ENCODE measurements at regions not wholly inside any gene's neighbourhood (a gene's known extent, or its start where the extent isn't known, plus 50 kb on each side); places are given as distances from the start of the nearest gene placed in this dataset.

DNA sequence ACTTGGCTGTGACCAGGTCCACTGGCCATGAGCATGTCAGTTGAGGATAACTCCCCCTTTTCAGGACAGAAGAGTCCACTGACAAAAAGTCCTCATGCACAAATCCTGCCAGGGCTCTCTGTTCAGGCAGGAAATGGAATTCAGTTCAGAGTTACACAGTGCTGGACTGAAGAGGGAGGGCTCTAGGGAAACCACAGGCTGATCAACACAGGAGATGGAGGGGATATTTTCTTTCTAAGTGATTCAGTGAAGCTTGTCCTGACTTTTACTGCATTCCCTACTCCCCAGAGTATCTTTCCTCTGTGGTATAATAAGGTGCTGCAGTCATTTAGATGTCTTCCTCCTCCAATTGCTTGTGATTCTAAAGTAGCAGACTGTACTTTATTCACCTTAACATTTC lies 335.5 kb upstream of the IGFBP7 start:
- no peak overlapping the region for H2AFZ ChIP-seq (ENCODE audit: low read depth, low read length)
- no peaks in the 10 kb centered on the region for H3K9me2 ChIP-seq (ENCODE audit: insufficient read depth, low read length)
- no peaks in the 10 kb centered on the region for H3K27me3 ChIP-seq (ENCODE audit: insufficient read depth, low read depth, low read length)
- no peak overlapping the region for H3K4me3 ChIP-seq (ENCODE audit: low read length)
- no peak overlapping the region for H3K9ac ChIP-seq (ENCODE audit: low read length)
- H3K36me3 ChIP-seq (ENCODE audit: insufficient read depth, low read length), result no peaks in the 10 kb centered on the region
- no peaks in the 10 kb centered on the region for H3K9me3 ChIP-seq (ENCODE audit: low read length)
- H3K27ac ChIP-seq (ENCODE audit: low read length), result no peak overlapping the region
- TF ChIP-seq, protein P1, sequence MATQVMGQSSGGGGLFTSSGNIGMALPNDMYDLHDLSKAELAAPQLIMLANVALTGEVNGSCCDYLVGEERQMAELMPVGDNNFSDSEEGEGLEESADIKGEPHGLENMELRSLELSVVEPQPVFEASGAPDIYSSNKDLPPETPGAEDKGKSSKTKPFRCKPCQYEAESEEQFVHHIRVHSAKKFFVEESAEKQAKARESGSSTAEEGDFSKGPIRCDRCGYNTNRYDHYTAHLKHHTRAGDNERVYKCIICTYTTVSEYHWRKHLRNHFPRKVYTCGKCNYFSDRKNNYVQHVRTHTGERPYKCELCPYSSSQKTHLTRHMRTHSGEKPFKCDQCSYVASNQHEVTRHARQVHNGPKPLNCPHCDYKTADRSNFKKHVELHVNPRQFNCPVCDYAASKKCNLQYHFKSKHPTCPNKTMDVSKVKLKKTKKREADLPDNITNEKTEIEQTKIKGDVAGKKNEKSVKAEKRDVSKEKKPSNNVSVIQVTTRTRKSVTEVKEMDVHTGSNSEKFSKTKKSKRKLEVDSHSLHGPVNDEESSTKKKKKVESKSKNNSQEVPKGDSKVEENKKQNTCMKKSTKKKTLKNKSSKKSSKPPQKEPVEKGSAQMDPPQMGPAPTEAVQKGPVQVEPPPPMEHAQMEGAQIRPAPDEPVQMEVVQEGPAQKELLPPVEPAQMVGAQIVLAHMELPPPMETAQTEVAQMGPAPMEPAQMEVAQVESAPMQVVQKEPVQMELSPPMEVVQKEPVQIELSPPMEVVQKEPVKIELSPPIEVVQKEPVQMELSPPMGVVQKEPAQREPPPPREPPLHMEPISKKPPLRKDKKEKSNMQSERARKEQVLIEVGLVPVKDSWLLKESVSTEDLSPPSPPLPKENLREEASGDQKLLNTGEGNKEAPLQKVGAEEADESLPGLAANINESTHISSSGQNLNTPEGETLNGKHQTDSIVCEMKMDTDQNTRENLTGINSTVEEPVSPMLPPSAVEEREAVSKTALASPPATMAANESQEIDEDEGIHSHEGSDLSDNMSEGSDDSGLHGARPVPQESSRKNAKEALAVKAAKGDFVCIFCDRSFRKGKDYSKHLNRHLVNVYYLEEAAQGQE (IDR thresholded peaks at IDR 0.05; ENCODE audit: borderline replicate concordance), result no peak
- TF ChIP-seq MXI1 (conservative IDR thresholded peaks at IDR 0.05; ENCODE audit: poor library complexity, severe bottlenecking), result no peak
- no peak for TF ChIP-seq RAD21 (conservative IDR thresholded peaks at IDR 0.05)
- TF ChIP-seq EP300 (conservative IDR thresholded peaks at IDR 0.05; ENCODE audit: poor library complexity, severe bottlenecking), result no peak
- TF ChIP-seq TAF1 (IDR thresholded peaks at IDR 0.05; ENCODE audit: low read depth), result no peak
- TF ChIP-seq POLR2AphosphoS5 (IDR thresholded peaks at IDR 0.05), result no peak
- TF ChIP-seq, protein P2, sequence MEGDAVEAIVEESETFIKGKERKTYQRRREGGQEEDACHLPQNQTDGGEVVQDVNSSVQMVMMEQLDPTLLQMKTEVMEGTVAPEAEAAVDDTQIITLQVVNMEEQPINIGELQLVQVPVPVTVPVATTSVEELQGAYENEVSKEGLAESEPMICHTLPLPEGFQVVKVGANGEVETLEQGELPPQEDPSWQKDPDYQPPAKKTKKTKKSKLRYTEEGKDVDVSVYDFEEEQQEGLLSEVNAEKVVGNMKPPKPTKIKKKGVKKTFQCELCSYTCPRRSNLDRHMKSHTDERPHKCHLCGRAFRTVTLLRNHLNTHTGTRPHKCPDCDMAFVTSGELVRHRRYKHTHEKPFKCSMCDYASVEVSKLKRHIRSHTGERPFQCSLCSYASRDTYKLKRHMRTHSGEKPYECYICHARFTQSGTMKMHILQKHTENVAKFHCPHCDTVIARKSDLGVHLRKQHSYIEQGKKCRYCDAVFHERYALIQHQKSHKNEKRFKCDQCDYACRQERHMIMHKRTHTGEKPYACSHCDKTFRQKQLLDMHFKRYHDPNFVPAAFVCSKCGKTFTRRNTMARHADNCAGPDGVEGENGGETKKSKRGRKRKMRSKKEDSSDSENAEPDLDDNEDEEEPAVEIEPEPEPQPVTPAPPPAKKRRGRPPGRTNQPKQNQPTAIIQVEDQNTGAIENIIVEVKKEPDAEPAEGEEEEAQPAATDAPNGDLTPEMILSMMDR (IDR thresholded peaks at IDR 0.05; ENCODE audit: poor library complexity, severe bottlenecking), result no peak
- no peak for TF ChIP-seq SMC3 (conservative IDR thresholded peaks at IDR 0.05; ENCODE audit: poor library complexity)
- no peak for TF ChIP-seq EZH2 (IDR thresholded peaks at IDR 0.05; ENCODE audit: borderline replicate concordance, insufficient read depth, low read length, poor library complexity, severe bottlenecking)
- no peaks in the 10 kb centered on the region for H3K79me2 ChIP-seq (replicated peaks; ENCODE audit: insufficient read depth, low read length)
- no peak overlapping the region for H3K4me2 ChIP-seq (ENCODE audit: low read length)
- H3F3A ChIP-seq (ENCODE audit: insufficient read depth, low read length, poor library complexity, severe bottlenecking), result no peaks in the 10 kb centered on the region
- no peaks in the 10 kb centered on the region for H4K20me1 ChIP-seq (ENCODE audit: insufficient read depth)

DNA sequence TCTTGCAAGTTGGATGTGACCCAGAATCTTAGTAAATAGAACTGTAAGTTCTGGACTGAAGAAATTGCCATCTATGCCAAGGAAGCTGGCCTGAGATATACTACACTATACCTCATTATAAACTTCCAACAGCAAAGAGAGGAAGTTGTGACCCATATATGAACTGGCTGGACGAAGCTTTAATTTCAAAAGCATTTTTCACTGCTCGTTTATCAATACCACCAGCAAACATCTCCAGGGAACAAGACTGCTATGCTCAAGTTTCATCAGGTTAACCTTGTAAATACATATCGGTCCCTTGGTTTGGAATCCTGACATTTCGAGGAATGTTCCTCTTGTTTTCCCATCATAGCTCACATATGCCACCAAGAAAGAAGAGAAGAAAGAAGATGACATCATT lies 334.5 kb upstream of the IGFBP7 start:
- H3K9me3 ChIP-seq (ENCODE audit: low read length), result no peaks in the 10 kb centered on the region
- no peak overlapping the region for H2AFZ ChIP-seq (ENCODE audit: low read depth, low read length)
- TF ChIP-seq, protein P2 (IDR thresholded peaks at IDR 0.05; ENCODE audit: poor library complexity, severe bottlenecking), result no peak
- TF ChIP-seq EP300 (conservative IDR thresholded peaks at IDR 0.05; ENCODE audit: poor library complexity, severe bottlenecking) (no peak), EZH2 (IDR thresholded peaks at IDR 0.05; ENCODE audit: borderline replicate concordance, insufficient read depth, low read length, poor library complexity, severe bottlenecking) (no peak), SMC3 (conservative IDR thresholded peaks at IDR 0.05; ENCODE audit: poor library complexity) (no peak), MXI1 (conservative IDR thresholded peaks at IDR 0.05; ENCODE audit: poor library complexity, severe bottlenecking) (no peak)
- H4K20me1 ChIP-seq (ENCODE audit: insufficient read depth), result no peaks in the 10 kb centered on the region
- H3K9ac ChIP-seq (ENCODE audit: low read length), result no peak overlapping the region
- H3K9me2 ChIP-seq (ENCODE audit: insufficient read depth, low read length), result no peaks in the 10 kb centered on the region
- no peaks in the 10 kb centered on the region for H3K27me3 ChIP-seq (ENCODE audit: insufficient read depth, low read depth, low read length)
- H3K36me3 ChIP-seq (ENCODE audit: insufficient read depth, low read length), result no peaks in the 10 kb centered on the region
- no peaks in the 10 kb centered on the region for H3K79me2 ChIP-seq (replicated peaks; ENCODE audit: insufficient read depth, low read length)
- H3K27ac ChIP-seq (ENCODE audit: low read length), result no peak overlapping the region
- no peaks in the 10 kb centered on the region for H3F3A ChIP-seq (ENCODE audit: insufficient read depth, low read length, poor library complexity, severe bottlenecking)
- H3K4me2 ChIP-seq (ENCODE audit: low read length), result no peak overlapping the region
- no peak overlapping the region for H3K4me3 ChIP-seq (ENCODE audit: low read length)
